ENCODE measurements at regions not wholly inside any gene's neighbourhood (a gene's known extent, or its start where the extent isn't known, plus 50 kb on each side); places are given as distances from the start of the nearest gene placed in this dataset.

DNA sequence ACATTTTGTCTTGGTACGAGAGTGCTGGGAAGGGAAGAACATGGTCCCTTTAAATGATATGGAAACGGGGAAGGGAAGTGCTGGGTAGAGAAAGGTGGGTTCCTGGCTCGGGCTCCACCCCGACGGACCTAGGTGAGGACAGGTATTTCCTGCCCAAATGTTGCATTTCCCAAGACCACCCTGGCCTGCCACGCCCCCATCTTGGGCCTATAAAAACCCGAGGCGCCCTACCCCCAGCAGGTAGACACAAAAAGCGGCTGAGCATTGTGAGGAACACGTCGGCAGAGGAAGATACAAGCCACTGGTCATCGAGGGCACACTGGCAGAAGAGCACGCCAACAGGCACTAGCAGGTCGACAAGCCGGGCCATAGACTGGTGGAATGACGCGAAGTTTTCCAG is 99.4 kb downstream of the AASDHPPT start:
- Histone ChIP-seq H3K27me3 (replicated peaks; ENCODE audit: insufficient read depth) (no peaks in the 10 kb centered on the region), H3K4me1 (ENCODE audit: control insufficient read depth in 1 of 2, low read depth in 2 of 2) (no peaks in the 10 kb centered on the region), H3K36me3 (no peaks in the 10 kb centered on the region), H3K9me3 (no peaks in the 10 kb centered on the region), H3K27ac (no peak overlapping the region), H3K4me3 (no peak overlapping the region)
- no peak for DNase-seq (ENCODE audit: low spot score)
- no peak for TF ChIP-seq CTCF (IDR thresholded peaks at IDR 0.05)
- ATAC-seq (ENCODE audit: insufficient number of reproducible peaks, low FRiP score, low read depth): no peak

GRCh38 chr11:106177311-106177710 is 99.8 kb downstream of the AASDHPPT start:
- ATAC-seq (ENCODE audit: insufficient number of reproducible peaks, low FRiP score, low read depth) (no peak), DNase-seq (ENCODE audit: low spot score) (no peak)
- no peaks in the 10 kb centered on the region for H3K36me3 ChIP-seq
- no peak for TF ChIP-seq CTCF (IDR thresholded peaks at IDR 0.05)
- no peaks in the 10 kb centered on the region for H3K9me3 ChIP-seq
- H3K4me1 ChIP-seq (ENCODE audit: control insufficient read depth in 1 of 2, low read depth in 2 of 2): no peaks in the 10 kb centered on the region
- H3K4me3 ChIP-seq: no peak overlapping the region
- H3K27ac ChIP-seq: no peak overlapping the region
- no peaks in the 10 kb centered on the region for H3K27me3 ChIP-seq (replicated peaks; ENCODE audit: insufficient read depth)

DNA sequence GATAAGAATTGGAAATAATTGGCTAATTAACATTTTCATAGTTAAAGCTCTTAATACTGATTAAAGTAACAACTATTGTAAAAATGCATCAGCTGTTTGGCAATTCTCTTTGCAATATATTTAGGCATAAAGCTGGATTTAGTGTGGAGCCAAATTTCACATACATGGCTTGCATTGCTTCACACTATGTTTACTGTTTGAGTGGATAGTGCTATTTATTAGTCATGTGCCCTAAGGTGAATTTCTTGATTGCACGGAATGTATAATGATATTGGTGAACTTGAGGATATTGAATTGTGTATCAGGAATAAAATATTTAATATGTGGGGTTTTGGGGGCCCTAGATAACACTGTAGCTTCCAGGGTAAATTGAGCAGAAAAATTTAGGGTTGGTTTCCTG is 100.9 kb downstream of the AASDHPPT start:
- no peak for ATAC-seq (ENCODE audit: insufficient number of reproducible peaks, low FRiP score, low read depth)
- no peak for DNase-seq (ENCODE audit: low spot score)
- Histone ChIP-seq H3K36me3 (no peaks in the 10 kb centered on the region), H3K4me1 (ENCODE audit: control insufficient read depth in 1 of 2, low read depth in 2 of 2) (no peaks in the 10 kb centered on the region), H3K27me3 (replicated peaks; ENCODE audit: insufficient read depth) (no peaks in the 10 kb centered on the region), H3K27ac (no peak overlapping the region), H3K4me3 (no peak overlapping the region), H3K9me3 (no peaks in the 10 kb centered on the region)
- TF ChIP-seq CTCF (IDR thresholded peaks at IDR 0.05): no peak

DNA sequence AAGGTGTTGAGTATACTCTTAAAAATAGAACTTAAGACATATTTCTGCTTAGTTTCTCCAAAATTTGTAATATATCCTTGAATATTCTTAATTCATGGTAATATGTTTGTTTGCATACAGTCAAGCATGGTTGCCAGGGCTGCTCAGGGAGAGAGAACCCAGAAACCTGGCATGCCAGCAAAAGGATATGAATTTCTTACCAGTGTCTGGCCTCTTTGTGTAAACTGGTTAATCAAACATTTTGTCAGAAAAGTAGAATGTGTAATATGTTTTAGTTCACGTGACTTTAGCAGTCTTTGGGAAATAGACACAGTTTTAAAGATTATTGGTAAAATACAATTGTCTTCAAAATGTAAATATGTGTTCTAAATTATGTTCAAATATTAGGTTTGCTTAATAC is 101.6 kb downstream of the AASDHPPT start:
- no peak for TF ChIP-seq CTCF (IDR thresholded peaks at IDR 0.05)
- ATAC-seq (ENCODE audit: insufficient number of reproducible peaks, low FRiP score, low read depth) (no peak), DNase-seq (ENCODE audit: low spot score) (no peak)
- Histone ChIP-seq H3K9me3 (no peaks in the 10 kb centered on the region), H3K27me3 (replicated peaks; ENCODE audit: insufficient read depth) (no peaks in the 10 kb centered on the region), H3K27ac (no peak overlapping the region), H3K36me3 (no peaks in the 10 kb centered on the region), H3K4me3 (no peak overlapping the region), H3K4me1 (ENCODE audit: control insufficient read depth in 1 of 2, low read depth in 2 of 2) (no peaks in the 10 kb centered on the region)

DNA sequence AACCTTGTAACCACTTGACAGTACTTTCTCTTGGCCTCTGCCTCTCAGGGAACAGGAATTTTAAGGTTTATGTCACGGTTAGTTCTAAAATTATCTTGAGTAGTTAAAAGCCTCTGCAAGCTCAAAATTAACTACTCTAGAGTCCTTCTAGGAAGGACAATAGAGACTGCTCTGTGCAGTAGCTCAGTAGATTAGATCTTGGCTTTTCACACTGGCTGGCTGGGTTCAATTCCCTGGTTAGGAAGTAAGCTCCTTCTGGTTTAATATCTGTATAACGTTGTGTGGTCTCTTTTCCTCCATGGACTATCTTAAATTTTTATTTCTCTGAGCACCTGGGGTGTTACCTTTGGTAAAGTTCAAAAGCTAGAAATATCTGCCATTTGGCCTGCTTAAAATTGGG is 109.2 kb downstream of the AASDHPPT start:
- Histone ChIP-seq H3K9me3 (no peaks in the 10 kb centered on the region), H3K36me3 (no peaks in the 10 kb centered on the region), H3K4me1 (ENCODE audit: control insufficient read depth in 1 of 2, low read depth in 2 of 2) (no peaks in the 10 kb centered on the region), H3K4me3 (no peak overlapping the region), H3K27me3 (replicated peaks; ENCODE audit: insufficient read depth) (no peaks in the 10 kb centered on the region), H3K27ac (no peak overlapping the region)
- no peak for ATAC-seq (ENCODE audit: insufficient number of reproducible peaks, low FRiP score, low read depth)
- TF ChIP-seq CTCF (IDR thresholded peaks at IDR 0.05): no peak
- no peak for DNase-seq (ENCODE audit: low spot score)
